GM12878 (cell line): ENCODE measurements at regions not wholly inside any gene's neighbourhood (a gene's known extent, or its start where the extent isn't known, plus 50 kb on each side); places are given as distances from the start of the nearest gene placed in this dataset.

Experiments
- ATAC-seq: fragments of 200-7000 bp; cut with Tn5 transposase; 3 replicates; pipeline ENCODE4 v1.9.1; 2020; ENCODE audit warnings: mild to moderate bottlenecking, moderate library complexity
- BruUV-seq: library from RNA; stranded (reverse); fragments of 400-500 nt; replicated peaks from 2 replicates; lab custom pipeline; 2021; lab: Mats Ljungman, UMichigan
- CTCF ChIA-PET: fragments of 300-600 bp; sonication (Branson Sonifier 250); formaldehyde crosslinking; extraction: SDS; loops from one replicate; lab custom pipeline; 2021; ENCODE audit warnings: inconsistent platforms; lab: Yijun Ruan, JAX
- POLR2A ChIA-PET: fragments of 350-600 bp; formaldehyde crosslinking; extraction: SDS; loops from one replicate; lab custom pipeline; 2021; ENCODE audit warnings: inconsistent platforms; lab: Charles Lee
- RAD21 ChIA-PET: fragments of 300-600 bp; sonication (Branson Sonifier 250); formaldehyde crosslinking; loops from one replicate; lab custom pipeline; 2023; ENCODE audit warnings: antibody characterized with exemption; ENCODE audit not compliant: unreplicated experiment; lab: Charles Lee
- SMC1A ChIA-PET: fragments of 300-600 bp; sonication (Branson Sonifier 250); formaldehyde crosslinking; loops from one replicate; lab custom pipeline; 2023; ENCODE audit not compliant: unreplicated experiment, uncharacterized antibody; lab: Charles Lee
- DNase-seq: peaks from one replicate; pipeline ENCODE4 v3.0.0-alpha.2; 2011; ENCODE audit warnings: low read depth, low spot score
- FAIRE-seq: peaks from 3 replicates; lab custom pipeline; 2011; peaks lifted over from hg19 to GRCh38; lab: Jason Lieb, UNC
- H2AFZ ChIP-seq: 2 replicates; pipeline ENCODE4 v1.6.0; 2011; ENCODE audit warnings: low read depth, low read length, control low read depth; ENCODE audit not compliant: control insufficient read depth
- H3K27ac ChIP-seq: 2 replicates; pipeline ENCODE4 v1.5.1; 2011; ENCODE audit warnings: control low read depth; ENCODE audit not compliant: control insufficient read depth, insufficient read depth
- H3K27me3 ChIP-seq, 2 experiments: replicated peaks in 1 of 2; 2 replicates each; pipeline versions ENCODE4 v1.6.0 to v1.6.1; 2011; ENCODE audit warnings: low read length in 1 of 2; ENCODE audit not compliant: control insufficient read depth in 2 of 2, insufficient read depth in 2 of 2
- H3K36me3 ChIP-seq, 2 experiments: 2 replicates each; pipeline ENCODE4 v1.5.1; 2011; ENCODE audit warnings: low read length in 1 of 2; ENCODE audit not compliant: control insufficient read depth in 2 of 2, insufficient read depth in 2 of 2
- H3K4me1 ChIP-seq: 2 replicates; pipeline ENCODE4 v1.6.1; 2011; ENCODE audit warnings: mild to moderate bottlenecking, low read length, moderate library complexity, mixed read lengths; ENCODE audit not compliant: control insufficient read depth, insufficient read depth
- H3K4me2 ChIP-seq: 2 replicates; pipeline ENCODE4 v1.6.0; 2011; ENCODE audit warnings: control low read depth; ENCODE audit not compliant: control insufficient read depth, insufficient read depth
- H3K4me3 ChIP-seq: fragments of 200-600 bp; sonication (generic); 2 replicates; pipeline ENCODE4 v1.5.1; 2016
- H3K79me2 ChIP-seq: 2 replicates; pipeline ENCODE4 v1.6.0; 2011; ENCODE audit warnings: low read length; ENCODE audit not compliant: control insufficient read depth, insufficient read depth
- H3K9ac ChIP-seq: 2 replicates; pipeline ENCODE4 v1.8.0; 2011; ENCODE audit warnings: low read length, control low read depth, mixed read lengths; ENCODE audit not compliant: control insufficient read depth, insufficient read depth
- H3K9me3 ChIP-seq: replicated peaks from 3 replicates; pipeline ENCODE4 v1.5.1; 2011; ENCODE audit warnings: mild to moderate bottlenecking, low read length; ENCODE audit not compliant: control insufficient read depth, insufficient read depth
- H4K20me1 ChIP-seq: 2 replicates; pipeline ENCODE4 v1.6.0; 2011; ENCODE audit not compliant: control insufficient read depth, insufficient read depth
- BRCA1 ChIP-seq: IDR thresholded peaks from 2 replicates; pipeline ENCODE4 v1.6.1; 2011; ENCODE audit warnings: low read depth, low read length, improper control_type of control experiment
- CBX3 ChIP-seq: fragments of 200-600 bp; sonication (generic); IDR thresholded peaks from 2 replicates; pipeline ENCODE4 v1.6.1; 2016; ENCODE audit warnings: low read depth, borderline replicate concordance
- EP300 ChIP-seq, 2 experiments: fragments of 150-350 bp in 1 of 2; IDR thresholded peaks; 2 replicates each; pipeline ENCODE4 v1.6.1; 2011 to 2012; ENCODE audit warnings: low read depth in 2 of 2, low read length in 2 of 2, borderline replicate concordance in 1 of 2, improper control_type of control experiment in 1 of 2, inconsistent platforms in 1 of 2; ENCODE audit not compliant: control insufficient read depth in 1 of 2
- FOXK2 ChIP-seq: fragments of 450-650 bp; IDR thresholded peaks from 2 replicates; pipeline ENCODE4 v1.6.1; 2017; ENCODE audit warnings: mild to moderate bottlenecking, moderate library complexity
- PAX8 ChIP-seq: fragments of 450-650 bp; IDR thresholded peaks from 2 replicates; pipeline ENCODE4 v1.6.1; 2017; ENCODE audit warnings: mild to moderate bottlenecking, moderate library complexity
- RCOR1 ChIP-seq: conservative IDR thresholded peaks from 2 replicates; pipeline ENCODE4 v1.6.1; 2012; ENCODE audit warnings: low read depth, low read length, improper control_type of control experiment
- SRF ChIP-seq, 2 experiments: IDR thresholded peaks; 2 replicates each; pipeline ENCODE4 v1.6.1; 2011; ENCODE audit warnings: low read depth in 2 of 2, low read length in 2 of 2, mild to moderate bottlenecking in 1 of 2, moderate library complexity in 1 of 2
- SUPT20H ChIP-seq: IDR thresholded peaks from 2 replicates; pipeline ENCODE4 v1.6.1; 2011; ENCODE audit warnings: low read depth, mild to moderate bottlenecking, low read length, moderate library complexity, borderline replicate concordance; ENCODE audit not compliant: control insufficient read depth
- WGBS: methylation state at CpG from one replicate; pipeline ENCODE4 v1.1.6; 2016; ENCODE audit warnings: low lambda C conversion rate; ENCODE audit not compliant: insufficient replicate concordance, insufficient coverage; ENCODE audit errors: missing lambda C conversion rate; 5-methylcytosine and 5-hydroxymethylcytosine counted together
- in situ Hi-C: fragments of 300-500 bp; cut with MboI; formaldehyde crosslinking; loops from 9 replicates; pipeline ENCODE4 v1.14.3; 2018; ENCODE audit warnings: mixed read lengths
- intact Hi-C: fragments of 100-400 bp; cut with micrococcal nuclease; formaldehyde crosslinking; loops from one replicate; pipeline ENCODE4 v1.14.2; 2022; ENCODE audit not compliant: unreplicated experiment
- TF ChIP-seq, protein P1 (sequence below): fragments of 450-650 bp; IDR thresholded peaks from 2 replicates; pipeline ENCODE4 v1.6.1; 2017; ENCODE audit warnings: mild to moderate bottlenecking, moderate library complexity
- TF ChIP-seq, protein P2 (sequence below): IDR thresholded peaks from 2 replicates; pipeline ENCODE4 v1.6.1; 2012; ENCODE audit warnings: low read length, inconsistent platforms
- TF ChIP-seq, protein P3 (sequence below): IDR thresholded peaks from 2 replicates; pipeline ENCODE4 v1.6.1; 2011; ENCODE audit warnings: borderline replicate concordance, low read depth, mild to moderate bottlenecking, moderate library complexity, mixed read lengths, low read length; ENCODE audit not compliant: insufficient read depth; ENCODE audit errors: extremely low read length

DNA sequence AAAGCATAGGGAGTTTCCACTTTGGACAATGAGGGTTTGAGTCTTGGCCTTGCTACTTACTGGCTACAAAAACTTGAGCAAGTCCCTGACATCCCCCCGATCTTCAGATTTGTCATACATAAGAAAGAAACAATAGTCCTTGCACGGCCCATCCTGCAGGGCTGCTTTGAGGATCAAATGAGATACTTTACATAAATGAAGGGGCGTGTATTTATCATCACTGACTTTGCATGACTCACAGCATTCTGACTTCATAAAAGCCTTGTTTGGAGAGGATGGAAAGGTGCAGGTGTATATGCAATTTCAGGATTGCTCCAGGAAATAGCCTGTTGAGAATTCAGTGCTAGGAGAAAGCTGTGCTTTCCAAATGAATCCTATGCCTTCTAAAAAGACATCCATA is 465.0 kb upstream of the MAF start:
- ChIA-PET SMC1A (interaction anchor here (1.5 kb wide), 1 partner anchor 15 kb away, joined by 4 read pairs; no protein-coding TSS in a partner anchor), CTCF (no interaction called here), POLR2A (no interaction called here), RAD21 (no interaction called here)
- Histone ChIP-seq H3K27me3 (no peaks in the 10 kb centered on the region), H3K9me3 (no peaks in the 10 kb centered on the region), H3K27ac (no peak overlapping the region), H2AFZ (no peak overlapping the region), H4K20me1 (no peaks in the 10 kb centered on the region), H3K36me3 (no peaks in the 10 kb centered on the region), H3K4me1 (no peaks in the 10 kb centered on the region), H3K79me2 (no peaks in the 10 kb centered on the region), H3K4me2 (no peak overlapping the region), H3K9ac (no peak overlapping the region), H3K4me3 (no peak overlapping the region)
- no peak for FAIRE-seq
- no TSS peak for BruUV-seq
- in situ Hi-C loops (no loop called here), intact Hi-C loops (no loop called here)
- no peak for TF ChIP-seq FOXK2
- no peak for TF ChIP-seq CBX3
- TF ChIP-seq SRF (IDR thresholded peaks at IDR 0.05; ENCODE audit: low read depth in 2 of 2, low read length in 2 of 2), result no peak
- TF ChIP-seq, protein P1, sequence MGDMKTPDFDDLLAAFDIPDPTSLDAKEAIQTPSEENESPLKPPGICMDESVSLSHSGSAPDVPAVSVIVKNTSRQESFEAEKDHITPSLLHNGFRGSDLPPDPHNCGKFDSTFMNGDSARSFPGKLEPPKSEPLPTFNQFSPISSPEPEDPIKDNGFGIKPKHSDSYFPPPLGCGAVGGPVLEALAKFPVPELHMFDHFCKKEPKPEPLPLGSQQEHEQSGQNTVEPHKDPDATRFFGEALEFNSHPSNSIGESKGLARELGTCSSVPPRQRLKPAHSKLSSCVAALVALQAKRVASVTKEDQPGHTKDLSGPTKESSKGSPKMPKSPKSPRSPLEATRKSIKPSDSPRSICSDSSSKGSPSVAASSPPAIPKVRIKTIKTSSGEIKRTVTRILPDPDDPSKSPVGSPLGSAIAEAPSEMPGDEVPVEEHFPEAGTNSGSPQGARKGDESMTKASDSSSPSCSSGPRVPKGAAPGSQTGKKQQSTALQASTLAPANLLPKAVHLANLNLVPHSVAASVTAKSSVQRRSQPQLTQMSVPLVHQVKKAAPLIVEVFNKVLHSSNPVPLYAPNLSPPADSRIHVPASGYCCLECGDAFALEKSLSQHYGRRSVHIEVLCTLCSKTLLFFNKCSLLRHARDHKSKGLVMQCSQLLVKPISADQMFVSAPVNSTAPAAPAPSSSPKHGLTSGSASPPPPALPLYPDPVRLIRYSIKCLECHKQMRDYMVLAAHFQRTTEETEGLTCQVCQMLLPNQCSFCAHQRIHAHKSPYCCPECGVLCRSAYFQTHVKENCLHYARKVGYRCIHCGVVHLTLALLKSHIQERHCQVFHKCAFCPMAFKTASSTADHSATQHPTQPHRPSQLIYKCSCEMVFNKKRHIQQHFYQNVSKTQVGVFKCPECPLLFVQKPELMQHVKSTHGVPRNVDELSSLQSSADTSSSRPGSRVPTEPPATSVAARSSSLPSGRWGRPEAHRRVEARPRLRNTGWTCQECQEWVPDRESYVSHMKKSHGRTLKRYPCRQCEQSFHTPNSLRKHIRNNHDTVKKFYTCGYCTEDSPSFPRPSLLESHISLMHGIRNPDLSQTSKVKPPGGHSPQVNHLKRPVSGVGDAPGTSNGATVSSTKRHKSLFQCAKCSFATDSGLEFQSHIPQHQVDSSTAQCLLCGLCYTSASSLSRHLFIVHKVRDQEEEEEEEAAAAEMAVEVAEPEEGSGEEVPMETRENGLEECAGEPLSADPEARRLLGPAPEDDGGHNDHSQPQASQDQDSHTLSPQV, result no peak
- DNase-seq, result no peak
- ATAC-seq, result no peak
- WGBS, result 12% methylated on average over 3 of the region's 3 CpGs

DNA sequence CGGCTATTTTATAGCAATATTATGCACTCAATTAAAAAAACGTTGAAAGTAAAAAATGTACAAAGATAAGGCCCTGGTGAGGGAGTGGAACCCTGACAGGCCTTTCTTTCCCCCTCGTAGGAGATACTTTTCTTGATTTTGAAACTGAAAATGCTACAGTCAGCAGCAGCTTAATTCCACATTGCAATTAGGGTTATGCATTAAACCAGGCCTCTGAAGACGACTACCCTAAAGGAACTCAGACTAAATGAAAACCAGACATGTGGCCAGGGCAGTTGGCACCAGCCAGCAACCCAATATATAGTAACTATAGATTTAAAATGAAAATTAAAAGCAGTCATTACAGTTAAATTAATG is 463.2 kb upstream of the MAF start:
- no peak for DNase-seq
- ChIA-PET POLR2A (no interaction called here), RAD21 (no interaction called here), SMC1A (no interaction called here), CTCF (no interaction called here)
- no peak overlapping the region for H3K4me3 ChIP-seq
- intact Hi-C loops, result no loop called here
- H4K20me1 ChIP-seq, result no peaks in the 10 kb centered on the region
- no peak overlapping the region for H3K27ac ChIP-seq
- H3K27me3 ChIP-seq, result no peaks in the 10 kb centered on the region
- no TSS peak for BruUV-seq
- no peaks in the 10 kb centered on the region for H3K79me2 ChIP-seq
- no peaks in the 10 kb centered on the region for H3K36me3 ChIP-seq
- no peak for FAIRE-seq
- H3K9me3 ChIP-seq, result no peaks in the 10 kb centered on the region
- no peak for ATAC-seq
- WGBS, result 8% methylated on average over 4 of the region's 4 CpGs
- in situ Hi-C loops, result no loop called here
- H2AFZ ChIP-seq, result no peak overlapping the region
- H3K4me2 ChIP-seq, result no peak overlapping the region
- no peaks in the 10 kb centered on the region for H3K4me1 ChIP-seq
- no peak overlapping the region for H3K9ac ChIP-seq
- no peak for TF ChIP-seq SUPT20H
- TF ChIP-seq, protein P2, sequence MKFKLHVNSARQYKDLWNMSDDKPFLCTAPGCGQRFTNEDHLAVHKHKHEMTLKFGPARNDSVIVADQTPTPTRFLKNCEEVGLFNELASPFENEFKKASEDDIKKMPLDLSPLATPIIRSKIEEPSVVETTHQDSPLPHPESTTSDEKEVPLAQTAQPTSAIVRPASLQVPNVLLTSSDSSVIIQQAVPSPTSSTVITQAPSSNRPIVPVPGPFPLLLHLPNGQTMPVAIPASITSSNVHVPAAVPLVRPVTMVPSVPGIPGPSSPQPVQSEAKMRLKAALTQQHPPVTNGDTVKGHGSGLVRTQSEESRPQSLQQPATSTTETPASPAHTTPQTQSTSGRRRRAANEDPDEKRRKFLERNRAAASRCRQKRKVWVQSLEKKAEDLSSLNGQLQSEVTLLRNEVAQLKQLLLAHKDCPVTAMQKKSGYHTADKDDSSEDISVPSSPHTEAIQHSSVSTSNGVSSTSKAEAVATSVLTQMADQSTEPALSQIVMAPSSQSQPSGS, result no peak
- TF ChIP-seq RCOR1, result no peak
- TF ChIP-seq, protein P3, sequence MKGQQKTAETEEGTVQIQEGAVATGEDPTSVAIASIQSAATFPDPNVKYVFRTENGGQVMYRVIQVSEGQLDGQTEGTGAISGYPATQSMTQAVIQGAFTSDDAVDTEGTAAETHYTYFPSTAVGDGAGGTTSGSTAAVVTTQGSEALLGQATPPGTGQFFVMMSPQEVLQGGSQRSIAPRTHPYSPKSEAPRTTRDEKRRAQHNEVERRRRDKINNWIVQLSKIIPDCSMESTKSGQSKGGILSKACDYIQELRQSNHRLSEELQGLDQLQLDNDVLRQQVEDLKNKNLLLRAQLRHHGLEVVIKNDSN, result no peak
- TF ChIP-seq PAX8, result no peak
- TF ChIP-seq BRCA1, result no peak
- TF ChIP-seq EP300 (IDR thresholded peaks at IDR 0.05; ENCODE audit: borderline replicate concordance in 1 of 2, control insufficient read depth in 1 of 2, low read depth in 2 of 2, low read length in 2 of 2), result no peak
